Endodermal cell (in vitro differentiated cells): ENCODE measurements at regions not wholly inside any gene's neighbourhood (a gene's known extent, or its start where the extent isn't known, plus 50 kb on each side); places are given as distances from the start of the nearest gene placed in this dataset.

Source experiments
- DNase-seq: peaks from one replicate; pipeline ENCODE4 v3.0.0-alpha.2; 2017
- H3K27ac ChIP-seq: 2 replicates; pipeline ENCODE4 v1.5.1; 2013; ENCODE audit warnings: mild to moderate bottlenecking, low read depth, low read length, moderate library complexity
- H3K27me3 ChIP-seq: 2 replicates; pipeline ENCODE4 v1.6.1; 2013; ENCODE audit warnings: mild to moderate bottlenecking, low read length, moderate library complexity; ENCODE audit not compliant: insufficient read depth, control insufficient read depth, poor library complexity, severe bottlenecking
- H3K36me3 ChIP-seq: 2 replicates; pipeline ENCODE4 v1.7.0; 2013; ENCODE audit warnings: mild to moderate bottlenecking, low read length, moderate library complexity; ENCODE audit not compliant: control insufficient read depth, insufficient read depth
- H3K4me1 ChIP-seq: one replicate; pipeline ENCODE4 v1.7.0; 2013; ENCODE audit warnings: low read length; ENCODE audit not compliant: control insufficient read depth, insufficient read depth
- H3K4me3 ChIP-seq: 2 replicates; pipeline ENCODE4 v1.5.1; 2013; ENCODE audit warnings: mild to moderate bottlenecking, low read length, moderate library complexity
- H3K9ac ChIP-seq: 2 replicates; pipeline ENCODE4 v1.6.1; 2013; ENCODE audit warnings: mild to moderate bottlenecking, low read length, moderate library complexity; ENCODE audit not compliant: poor library complexity, severe bottlenecking; ENCODE audit errors: extremely low read depth
- H3K9me3 ChIP-seq: 2 replicates; pipeline ENCODE4 v1.6.1; 2013; ENCODE audit warnings: mild to moderate bottlenecking, low read length, moderate library complexity; ENCODE audit not compliant: control insufficient read depth
- H3K27ac Mint-ChIP-seq: 2 replicates; pipeline ENCODE4 v1.8.0; 2020; ENCODE audit warnings: mixed read lengths
- H3K27me3 Mint-ChIP-seq: 2 replicates; pipeline ENCODE4 v1.8.0; 2021; ENCODE audit warnings: mild to moderate bottlenecking, mixed read lengths; ENCODE audit not compliant: insufficient read depth
- H3K36me3 Mint-ChIP-seq: 2 replicates; pipeline ENCODE4 v1.8.0; 2020; ENCODE audit warnings: low read depth, mixed read lengths
- H3K4me1 Mint-ChIP-seq: 2 replicates; pipeline ENCODE4 v1.8.0; 2020; ENCODE audit warnings: mixed read lengths
- H3K4me3 Mint-ChIP-seq: 2 replicates; pipeline ENCODE4 v1.8.0; 2020; ENCODE audit warnings: mild to moderate bottlenecking, moderate library complexity, mixed read lengths
- H3K9me3 Mint-ChIP-seq: 2 replicates; pipeline ENCODE4 v1.8.0; 2020; ENCODE audit warnings: mild to moderate bottlenecking, mixed read lengths
- WGBS, 2 experiments: methylation state at CpG; one replicate each; pipeline versions ENCODE4 v1.1.5 to v1.1.7; 2013; ENCODE audit warnings: missing lambda C conversion rate in 2 of 2, mixed read lengths in 1 of 2; ENCODE audit not compliant: insufficient coverage in 1 of 2, insufficient read length in 1 of 2; 5-methylcytosine and 5-hydroxymethylcytosine counted together
- TF ChIP-seq, protein P1 (sequence below): fragments of 200-600 bp; sonication (generic); conservative IDR thresholded peaks from 2 replicates; pipeline ENCODE4 v1.5.0; 2021; ENCODE audit warnings: antibody characterized with exemption, mild to moderate bottlenecking

DNA sequence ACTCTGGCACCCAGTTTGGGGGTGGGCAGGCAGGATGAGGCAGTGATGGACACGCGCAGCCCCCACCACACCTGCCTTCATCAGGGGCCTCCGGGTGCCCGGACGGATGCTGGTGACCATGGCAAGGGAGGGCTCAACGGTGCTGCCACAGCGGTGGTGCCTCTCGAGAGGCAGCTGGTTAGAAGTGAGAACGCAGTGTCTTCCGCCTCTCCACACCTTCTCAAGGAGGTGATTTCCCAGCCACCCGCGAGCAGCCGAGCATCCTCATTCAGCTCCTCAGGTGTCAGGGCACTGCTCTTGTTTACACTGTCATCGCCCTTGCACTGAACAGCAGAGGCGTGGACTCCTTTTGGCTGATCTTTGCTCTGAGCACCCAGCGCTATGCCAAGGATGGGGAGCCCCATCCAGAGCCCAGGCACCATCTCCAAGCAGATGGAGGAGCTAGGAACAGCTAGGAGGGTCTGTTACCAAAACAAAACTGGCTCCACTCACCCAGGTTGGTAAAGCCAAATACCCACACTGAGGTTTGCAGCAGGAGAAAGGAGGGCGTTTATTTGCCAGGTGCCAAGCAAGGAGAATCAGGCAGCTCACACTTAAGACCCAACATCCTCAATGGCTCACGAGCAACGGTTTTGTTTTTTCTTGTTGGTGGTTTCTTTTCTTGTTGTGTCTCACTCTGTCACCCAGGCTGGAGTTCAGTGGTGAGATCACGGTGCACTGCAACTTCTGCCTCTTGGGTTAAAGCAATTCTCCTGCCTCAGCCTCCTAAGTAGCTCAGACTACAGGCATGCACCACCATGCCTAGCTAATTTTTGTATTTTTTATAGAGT is 174.3 kb upstream of the TNRC6C start:
- H3K27ac Mint-ChIP-seq = no peak overlapping the region
- H3K27me3 Mint-ChIP-seq = peaks cover 95% of the 10 kb centered on the region
- H3K9ac ChIP-seq = no peak overlapping the region
- H3K9me3 Mint-ChIP-seq = no peaks in the 10 kb centered on the region
- H3K4me1 ChIP-seq = no peaks in the 10 kb centered on the region
- DNase-seq = no peak
- no peak overlapping the region for H3K27ac ChIP-seq
- no peaks in the 10 kb centered on the region for H3K36me3 Mint-ChIP-seq
- no peaks in the 10 kb centered on the region for H3K36me3 ChIP-seq
- WGBS, 2 experiments = 91 to 92% methylated on average over 18 to 20 of the region's 20 CpGs
- peaks cover 11% of the 10 kb centered on the region for H3K4me1 Mint-ChIP-seq
- no peak overlapping the region for H3K4me3 Mint-ChIP-seq
- H3K9me3 ChIP-seq = no peaks in the 10 kb centered on the region
- no peak overlapping the region for H3K4me3 ChIP-seq
- H3K27me3 ChIP-seq = peaks cover 56% of the 10 kb centered on the region
- TF ChIP-seq, protein P1, sequence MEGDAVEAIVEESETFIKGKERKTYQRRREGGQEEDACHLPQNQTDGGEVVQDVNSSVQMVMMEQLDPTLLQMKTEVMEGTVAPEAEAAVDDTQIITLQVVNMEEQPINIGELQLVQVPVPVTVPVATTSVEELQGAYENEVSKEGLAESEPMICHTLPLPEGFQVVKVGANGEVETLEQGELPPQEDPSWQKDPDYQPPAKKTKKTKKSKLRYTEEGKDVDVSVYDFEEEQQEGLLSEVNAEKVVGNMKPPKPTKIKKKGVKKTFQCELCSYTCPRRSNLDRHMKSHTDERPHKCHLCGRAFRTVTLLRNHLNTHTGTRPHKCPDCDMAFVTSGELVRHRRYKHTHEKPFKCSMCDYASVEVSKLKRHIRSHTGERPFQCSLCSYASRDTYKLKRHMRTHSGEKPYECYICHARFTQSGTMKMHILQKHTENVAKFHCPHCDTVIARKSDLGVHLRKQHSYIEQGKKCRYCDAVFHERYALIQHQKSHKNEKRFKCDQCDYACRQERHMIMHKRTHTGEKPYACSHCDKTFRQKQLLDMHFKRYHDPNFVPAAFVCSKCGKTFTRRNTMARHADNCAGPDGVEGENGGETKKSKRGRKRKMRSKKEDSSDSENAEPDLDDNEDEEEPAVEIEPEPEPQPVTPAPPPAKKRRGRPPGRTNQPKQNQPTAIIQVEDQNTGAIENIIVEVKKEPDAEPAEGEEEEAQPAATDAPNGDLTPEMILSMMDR = no peak

DNA sequence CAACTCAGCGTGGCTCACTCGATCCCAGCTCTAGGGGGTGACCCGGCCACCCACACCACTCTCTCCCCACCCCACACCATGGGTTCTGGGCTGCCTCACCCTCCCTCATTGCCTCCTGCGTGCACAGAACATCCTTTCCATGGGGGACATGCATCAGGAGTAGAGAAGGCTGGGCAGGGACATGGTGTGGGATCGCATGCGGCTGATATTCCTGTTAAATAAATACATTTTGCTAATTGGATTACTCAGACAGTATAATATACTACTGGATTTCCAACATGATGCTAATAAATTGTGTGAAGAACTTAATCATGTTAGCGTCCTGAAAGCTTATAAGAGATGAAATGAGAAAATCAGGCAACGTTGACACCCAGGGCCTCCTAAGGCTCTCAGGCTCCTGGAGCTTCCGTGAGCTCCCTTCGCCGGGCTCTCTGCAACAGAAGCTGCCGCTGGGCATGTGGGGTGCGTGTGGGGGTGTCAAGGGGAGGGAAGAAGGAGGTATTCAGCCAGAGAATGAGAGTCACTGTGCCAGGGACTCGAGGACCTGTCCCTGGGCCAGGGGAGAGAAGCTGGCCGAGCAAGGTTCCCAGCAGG is 173.1 kb upstream of the TNRC6C start:
- no peak overlapping the region for H3K9ac ChIP-seq
- H3K27me3 Mint-ChIP-seq = peaks cover 95% of the 10 kb centered on the region
- TF ChIP-seq, protein P1 = no peak
- no peak overlapping the region for H3K27ac Mint-ChIP-seq
- H3K4me3 ChIP-seq = no peak overlapping the region
- H3K9me3 Mint-ChIP-seq = no peaks in the 10 kb centered on the region
- no peaks in the 10 kb centered on the region for H3K36me3 ChIP-seq
- no peaks in the 10 kb centered on the region for H3K9me3 ChIP-seq
- no peak for DNase-seq
- H3K27ac ChIP-seq = no peak overlapping the region
- WGBS, 2 experiments = 77 to 93% methylated on average over 6 to 13 of the region's 15 CpGs
- H3K4me1 ChIP-seq = no peaks in the 10 kb centered on the region
- peaks cover 16% of the 10 kb centered on the region for H3K4me1 Mint-ChIP-seq
- peaks cover 56% of the 10 kb centered on the region for H3K27me3 ChIP-seq
- H3K4me3 Mint-ChIP-seq = no peak overlapping the region
- no peaks in the 10 kb centered on the region for H3K36me3 Mint-ChIP-seq

DNA sequence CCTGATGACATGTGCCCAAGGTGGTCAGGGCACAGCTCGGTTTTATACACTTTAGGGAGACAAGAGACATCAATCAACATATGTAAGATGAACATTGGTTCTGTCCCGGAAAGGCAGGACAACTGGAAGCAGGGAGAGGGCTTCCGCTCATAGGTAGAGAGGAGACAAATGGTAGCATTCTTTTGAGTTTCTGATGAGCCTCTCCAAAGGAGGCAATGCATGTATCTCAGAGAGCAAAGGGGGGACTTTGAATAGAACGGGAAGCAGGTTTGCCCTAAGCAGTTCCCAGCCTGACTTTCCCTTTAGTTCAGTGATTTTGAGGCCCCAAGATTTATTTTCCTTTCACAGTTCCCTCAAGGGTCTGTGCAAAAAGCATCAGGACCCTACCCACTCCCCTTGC is 172.4 kb upstream of the TNRC6C start:
- DNase-seq = no peak
- 31 to 43% methylated on average over 4 of the region's 4 CpGs for WGBS, 2 experiments
- Mint-ChIP-seq H3K27me3 (peaks cover 96% of the 10 kb centered on the region), H3K4me1 (peaks cover 18% of the 10 kb centered on the region), H3K4me3 (no peak overlapping the region), H3K27ac (no peak overlapping the region), H3K9me3 (no peaks in the 10 kb centered on the region), H3K36me3 (no peaks in the 10 kb centered on the region)
- no peaks in the 10 kb centered on the region for H3K9me3 ChIP-seq
- peaks cover 56% of the 10 kb centered on the region for H3K27me3 ChIP-seq
- H3K9ac ChIP-seq = no peak overlapping the region
- no peak overlapping the region for H3K27ac ChIP-seq
- H3K4me3 ChIP-seq = no peak overlapping the region
- H3K36me3 ChIP-seq = no peaks in the 10 kb centered on the region
- no peaks in the 10 kb centered on the region for H3K4me1 ChIP-seq
- TF ChIP-seq, protein P1 = no peak
